GM12865 (cell line): ENCODE measurements at regions not wholly inside any gene's neighbourhood (a gene's known extent, or its start where the extent isn't known, plus 50 kb on each side); places are given as distances from the start of the nearest gene placed in this dataset.

Experiments
- DNase-seq: peaks from one replicate; pipeline ENCODE4 v3.0.0; 2010; ENCODE audit warnings: low read depth
- H3K4me3 ChIP-seq: 2 replicates; pipeline ENCODE4 v1.5.1; 2011; ENCODE audit warnings: mild to moderate bottlenecking, low read depth, low read length, control low read depth
- TF ChIP-seq, protein P1 (sequence below): IDR thresholded peaks from 2 replicates; pipeline ENCODE4 v1.5.1; 2011; ENCODE audit warnings: low read length, control low read depth, low read depth, inconsistent platforms; ENCODE audit not compliant: insufficient read depth; ENCODE audit errors: missing control alignments

DNA sequence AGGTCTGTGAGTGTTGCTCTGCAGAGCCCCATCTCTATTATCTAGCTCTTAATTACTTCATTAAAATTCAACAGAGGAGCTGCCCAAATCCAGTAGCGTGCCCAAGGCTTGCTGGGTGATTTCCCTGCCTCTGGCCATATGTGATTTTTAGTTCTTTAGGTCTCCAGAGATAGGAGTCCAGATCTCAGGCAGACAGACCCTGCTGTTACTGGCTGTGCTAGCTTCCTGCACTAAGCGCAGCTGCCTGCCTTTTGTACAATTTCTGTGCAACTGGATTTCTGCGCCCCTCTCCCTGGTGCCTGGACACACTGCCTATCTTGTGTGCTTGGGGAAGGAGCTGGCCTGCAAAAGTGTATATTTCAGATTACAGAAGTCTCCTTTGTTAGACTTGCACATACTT, 136.5 kb downstream of the TDRD15 start:
- TF ChIP-seq, protein P1, sequence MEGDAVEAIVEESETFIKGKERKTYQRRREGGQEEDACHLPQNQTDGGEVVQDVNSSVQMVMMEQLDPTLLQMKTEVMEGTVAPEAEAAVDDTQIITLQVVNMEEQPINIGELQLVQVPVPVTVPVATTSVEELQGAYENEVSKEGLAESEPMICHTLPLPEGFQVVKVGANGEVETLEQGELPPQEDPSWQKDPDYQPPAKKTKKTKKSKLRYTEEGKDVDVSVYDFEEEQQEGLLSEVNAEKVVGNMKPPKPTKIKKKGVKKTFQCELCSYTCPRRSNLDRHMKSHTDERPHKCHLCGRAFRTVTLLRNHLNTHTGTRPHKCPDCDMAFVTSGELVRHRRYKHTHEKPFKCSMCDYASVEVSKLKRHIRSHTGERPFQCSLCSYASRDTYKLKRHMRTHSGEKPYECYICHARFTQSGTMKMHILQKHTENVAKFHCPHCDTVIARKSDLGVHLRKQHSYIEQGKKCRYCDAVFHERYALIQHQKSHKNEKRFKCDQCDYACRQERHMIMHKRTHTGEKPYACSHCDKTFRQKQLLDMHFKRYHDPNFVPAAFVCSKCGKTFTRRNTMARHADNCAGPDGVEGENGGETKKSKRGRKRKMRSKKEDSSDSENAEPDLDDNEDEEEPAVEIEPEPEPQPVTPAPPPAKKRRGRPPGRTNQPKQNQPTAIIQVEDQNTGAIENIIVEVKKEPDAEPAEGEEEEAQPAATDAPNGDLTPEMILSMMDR: no peak
- DNase-seq: no peak
- no peak overlapping the region for H3K4me3 ChIP-seq

DNA sequence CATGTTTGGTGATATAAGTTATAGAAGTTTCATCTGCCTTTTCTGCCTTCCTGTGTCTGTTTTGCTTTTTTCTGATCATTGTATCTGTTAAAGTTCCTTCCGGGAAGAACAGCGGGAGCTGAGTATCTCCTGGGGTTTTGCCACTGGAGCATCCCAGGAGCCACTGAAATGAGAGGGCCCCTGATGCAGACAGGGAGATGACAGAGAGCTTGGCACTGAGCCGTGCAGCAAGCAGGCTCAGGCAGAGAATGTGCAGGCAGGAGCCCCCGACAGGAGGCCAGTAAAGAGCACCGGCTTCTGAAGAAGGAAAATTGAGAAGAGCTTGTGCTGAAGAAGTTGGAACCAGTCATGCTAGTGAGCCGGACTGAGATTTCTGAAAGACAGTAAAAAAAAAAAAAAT, 137.8 kb downstream of the TDRD15 start:
- no peak for DNase-seq
- H3K4me3 ChIP-seq: no peak overlapping the region
- TF ChIP-seq, protein P1: no peak

DNA sequence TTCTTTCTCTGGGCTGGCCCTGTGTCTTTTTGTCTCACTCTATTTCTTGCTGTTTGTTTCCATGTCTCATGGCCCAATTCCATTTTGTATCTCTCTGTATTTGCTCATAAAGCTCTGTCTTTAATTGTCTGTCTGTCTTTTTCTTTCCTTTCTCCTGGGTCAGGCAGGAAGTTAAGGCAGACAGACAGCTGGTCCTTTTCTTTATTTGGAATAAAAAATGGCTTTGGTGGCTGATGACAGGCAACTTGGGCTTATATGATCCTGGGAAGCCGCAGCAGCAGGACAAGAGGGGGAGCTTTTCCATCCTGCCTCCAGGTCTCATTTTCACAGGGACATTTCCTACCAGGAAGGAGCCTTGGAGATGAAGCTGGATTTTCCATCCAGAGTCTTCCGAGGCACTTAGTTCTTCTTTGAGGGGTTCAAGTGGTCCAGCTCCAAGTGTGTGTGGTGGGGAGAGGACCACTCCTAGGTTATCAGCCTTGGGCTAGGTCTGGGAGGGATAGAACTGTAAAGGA, 138.7 kb downstream of the TDRD15 start:
- TF ChIP-seq, protein P1: no peak
- no peak for DNase-seq
- no peak overlapping the region for H3K4me3 ChIP-seq

DNA sequence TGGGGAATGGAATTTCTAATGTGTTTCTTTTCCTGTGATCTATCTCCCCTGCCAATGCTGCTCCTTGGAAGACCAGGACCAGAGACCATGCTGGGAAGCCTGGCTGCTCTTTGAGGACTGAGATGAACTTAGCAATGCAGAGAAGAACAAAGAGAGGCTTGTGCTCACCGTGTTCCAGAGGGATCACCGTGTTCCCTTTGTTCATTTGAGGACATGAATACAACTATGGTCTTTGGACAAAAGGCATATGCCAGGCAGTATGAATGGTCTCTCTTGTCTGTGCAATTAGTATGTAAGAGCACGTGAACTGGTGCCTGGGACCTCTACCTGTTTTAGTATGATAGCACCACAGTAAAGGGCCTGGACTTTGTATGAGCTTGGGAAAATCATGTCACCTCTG, 139.9 kb downstream of the TDRD15 start:
- no peak for DNase-seq
- H3K4me3 ChIP-seq: no peak overlapping the region
- TF ChIP-seq, protein P1: no peak

DNA sequence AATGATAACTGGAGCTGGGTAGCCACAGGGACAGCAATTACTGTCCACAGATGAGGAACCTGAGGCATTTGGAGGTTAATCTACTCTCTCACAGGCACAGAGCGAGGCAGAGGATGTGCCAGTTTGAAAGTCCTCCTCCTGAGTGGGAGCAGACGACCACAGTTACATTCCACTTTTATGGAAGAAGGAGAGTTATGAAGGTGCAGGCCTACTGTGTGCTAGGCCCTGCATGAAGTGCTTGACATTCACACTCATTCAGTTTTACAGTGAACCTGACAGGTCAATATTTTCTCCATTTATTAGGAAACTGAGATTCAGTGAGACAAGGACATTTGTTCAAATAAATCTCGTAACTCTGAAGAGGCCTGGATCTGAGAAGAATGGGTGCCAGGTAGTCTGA, 142.0 kb downstream of the TDRD15 start:
- no peak for DNase-seq
- H3K4me3 ChIP-seq: no peak overlapping the region
- TF ChIP-seq, protein P1: no peak

DNA sequence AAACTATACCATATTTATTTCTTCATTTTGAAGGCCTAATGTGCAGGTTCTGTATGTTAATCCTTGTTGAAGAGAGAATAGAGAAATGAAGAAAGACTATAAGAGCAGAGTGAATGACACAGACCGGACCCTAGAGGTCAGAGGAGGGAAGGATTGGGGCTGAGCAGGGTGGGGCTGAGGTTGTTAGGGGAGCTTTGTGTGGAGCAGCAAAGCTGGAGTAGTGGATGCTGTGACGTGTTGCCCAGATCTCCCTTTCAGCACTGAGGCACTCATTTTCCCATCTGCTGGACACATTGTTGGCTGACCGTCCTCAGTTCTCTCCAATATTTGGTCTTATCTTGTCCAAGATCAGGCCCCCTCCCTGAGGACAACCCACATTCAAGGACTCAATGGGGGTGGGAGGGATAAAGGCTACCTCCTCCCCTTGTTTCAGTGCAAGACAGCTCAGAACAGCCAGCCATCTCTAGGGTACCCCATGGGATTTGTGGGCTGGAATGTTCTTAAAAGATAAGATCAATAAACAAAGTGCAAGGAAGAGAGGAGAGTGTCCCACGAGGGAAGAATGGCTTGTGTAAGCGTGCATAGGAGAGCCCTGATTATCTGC, 143.6 kb downstream of the TDRD15 start:
- TF ChIP-seq, protein P1: no peak
- no peak overlapping the region for H3K4me3 ChIP-seq
- DNase-seq: no peak

DNA sequence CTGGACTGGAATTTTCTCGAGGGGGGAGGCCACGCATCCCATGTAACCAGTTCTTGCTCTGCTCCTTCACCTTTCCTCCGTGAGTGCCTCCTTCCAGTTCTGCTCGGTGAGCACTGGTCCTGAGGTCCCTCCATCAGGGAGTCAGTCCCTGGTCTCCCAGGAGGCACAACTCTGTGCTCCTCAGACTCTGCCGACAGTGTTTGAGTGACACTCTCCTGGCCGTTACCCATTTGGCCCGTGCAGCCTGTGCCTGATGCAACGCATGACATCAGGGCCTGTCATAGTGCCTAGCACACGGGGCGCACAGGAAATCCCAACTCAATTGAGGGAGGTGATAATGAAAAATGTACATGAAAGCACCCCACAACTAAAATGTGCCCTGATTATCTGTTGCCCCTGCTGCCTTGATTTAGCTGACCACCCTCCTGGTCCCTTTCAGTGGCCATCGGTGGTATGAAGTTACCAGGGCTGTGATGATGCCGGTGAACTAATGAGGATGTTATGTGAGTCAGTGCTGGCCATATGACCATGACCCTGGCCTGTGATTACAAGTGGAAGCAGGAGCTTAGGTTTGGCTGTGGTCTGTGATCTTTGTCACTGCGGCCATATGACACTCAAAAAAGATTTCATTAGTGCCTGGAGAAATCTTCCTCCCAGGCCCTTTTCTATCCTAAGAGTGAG, 144.6 kb downstream of the TDRD15 start:
- DNase-seq: no peak
- no peak overlapping the region for H3K4me3 ChIP-seq
- TF ChIP-seq, protein P1: no peak
